Ishikawa (cell line): ENCODE measurements at regions not wholly inside any gene's neighbourhood (a gene's known extent, or its start where the extent isn't known, plus 50 kb on each side); places are given as distances from the start of the nearest gene placed in this dataset.

ENCODE experiments used
- EP300 ChIP-seq: IDR thresholded peaks from 2 replicates; pipeline ENCODE4 v1.6.1; 2012; ENCODE audit warnings: borderline replicate concordance
- RAD21 ChIP-seq: IDR thresholded peaks from 2 replicates; pipeline ENCODE4 v1.6.1; 2012; ENCODE audit warnings: low read depth
- TCF12 ChIP-seq: IDR thresholded peaks from 2 replicates; pipeline ENCODE4 v1.6.1; 2012; ENCODE audit warnings: low read depth
- YY1 ChIP-seq: IDR thresholded peaks from 2 replicates; pipeline ENCODE4 v1.6.1; 2012; ENCODE audit warnings: low read depth
- TF ChIP-seq, protein P1 (sequence below): IDR thresholded peaks from 2 replicates; pipeline ENCODE4 v1.6.1; 2012; ENCODE audit warnings: low read depth, mild to moderate bottlenecking

DNA sequence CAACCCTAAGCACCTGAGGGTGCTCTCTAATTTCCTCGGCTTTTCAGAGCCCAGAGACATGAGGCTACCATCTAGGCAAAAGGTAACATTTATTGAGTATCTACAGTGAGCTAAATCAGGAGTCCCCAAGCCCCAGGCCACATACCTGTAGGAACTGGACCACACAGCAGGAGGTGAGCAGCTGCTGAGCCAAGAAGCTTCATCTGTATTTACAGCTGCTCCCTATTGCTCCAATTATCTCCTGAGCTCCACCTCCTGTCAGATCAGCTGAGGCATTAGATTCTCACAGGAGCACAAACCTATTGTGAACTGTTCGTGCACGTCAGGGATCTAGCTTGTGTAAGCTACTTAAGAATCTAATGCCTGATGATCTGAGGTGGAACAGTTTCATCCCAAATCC is 70.2 kb downstream of the RND3 start:
- TF ChIP-seq TCF12 (no peak), RAD21 (no peak), EP300 (no peak), YY1 (no peak)
- TF ChIP-seq, protein P1, sequence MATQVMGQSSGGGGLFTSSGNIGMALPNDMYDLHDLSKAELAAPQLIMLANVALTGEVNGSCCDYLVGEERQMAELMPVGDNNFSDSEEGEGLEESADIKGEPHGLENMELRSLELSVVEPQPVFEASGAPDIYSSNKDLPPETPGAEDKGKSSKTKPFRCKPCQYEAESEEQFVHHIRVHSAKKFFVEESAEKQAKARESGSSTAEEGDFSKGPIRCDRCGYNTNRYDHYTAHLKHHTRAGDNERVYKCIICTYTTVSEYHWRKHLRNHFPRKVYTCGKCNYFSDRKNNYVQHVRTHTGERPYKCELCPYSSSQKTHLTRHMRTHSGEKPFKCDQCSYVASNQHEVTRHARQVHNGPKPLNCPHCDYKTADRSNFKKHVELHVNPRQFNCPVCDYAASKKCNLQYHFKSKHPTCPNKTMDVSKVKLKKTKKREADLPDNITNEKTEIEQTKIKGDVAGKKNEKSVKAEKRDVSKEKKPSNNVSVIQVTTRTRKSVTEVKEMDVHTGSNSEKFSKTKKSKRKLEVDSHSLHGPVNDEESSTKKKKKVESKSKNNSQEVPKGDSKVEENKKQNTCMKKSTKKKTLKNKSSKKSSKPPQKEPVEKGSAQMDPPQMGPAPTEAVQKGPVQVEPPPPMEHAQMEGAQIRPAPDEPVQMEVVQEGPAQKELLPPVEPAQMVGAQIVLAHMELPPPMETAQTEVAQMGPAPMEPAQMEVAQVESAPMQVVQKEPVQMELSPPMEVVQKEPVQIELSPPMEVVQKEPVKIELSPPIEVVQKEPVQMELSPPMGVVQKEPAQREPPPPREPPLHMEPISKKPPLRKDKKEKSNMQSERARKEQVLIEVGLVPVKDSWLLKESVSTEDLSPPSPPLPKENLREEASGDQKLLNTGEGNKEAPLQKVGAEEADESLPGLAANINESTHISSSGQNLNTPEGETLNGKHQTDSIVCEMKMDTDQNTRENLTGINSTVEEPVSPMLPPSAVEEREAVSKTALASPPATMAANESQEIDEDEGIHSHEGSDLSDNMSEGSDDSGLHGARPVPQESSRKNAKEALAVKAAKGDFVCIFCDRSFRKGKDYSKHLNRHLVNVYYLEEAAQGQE = no peak
